GM18511 (cell line): ENCODE measurements at regions not wholly inside any gene's neighbourhood (a gene's known extent, or its start where the extent isn't known, plus 50 kb on each side); places are given as distances from the start of the nearest gene placed in this dataset.

ENCODE experiments used
- ATAC-seq: cut with Tn5 transposase; IDR thresholded peaks from one replicate; pipeline ENCODE4 v1.9.1; 2021; ENCODE audit warnings: mild to moderate bottlenecking, moderate library complexity; ENCODE audit not compliant: unreplicated experiment

DNA sequence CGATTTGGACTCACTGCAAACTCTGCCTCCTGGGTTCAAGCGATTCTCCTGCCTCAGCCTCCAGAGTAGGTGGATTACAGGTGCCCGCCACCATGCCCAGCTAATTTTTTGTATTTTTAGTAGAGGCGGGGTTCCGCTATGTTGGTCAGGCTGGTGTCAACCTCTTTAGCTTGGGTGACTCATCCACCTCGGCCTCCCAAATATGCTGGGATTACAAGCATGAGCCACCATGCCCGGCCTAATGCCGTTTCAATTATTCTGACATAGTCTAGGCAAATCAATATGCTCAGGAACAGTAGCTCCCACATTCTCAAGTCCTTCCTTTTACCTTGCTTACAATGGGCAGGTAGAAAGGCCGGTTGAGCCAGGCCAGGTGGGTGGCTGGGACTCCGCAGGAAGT lies 82.0 kb upstream of the EEA1 start:
- ATAC-seq = no peak

DNA sequence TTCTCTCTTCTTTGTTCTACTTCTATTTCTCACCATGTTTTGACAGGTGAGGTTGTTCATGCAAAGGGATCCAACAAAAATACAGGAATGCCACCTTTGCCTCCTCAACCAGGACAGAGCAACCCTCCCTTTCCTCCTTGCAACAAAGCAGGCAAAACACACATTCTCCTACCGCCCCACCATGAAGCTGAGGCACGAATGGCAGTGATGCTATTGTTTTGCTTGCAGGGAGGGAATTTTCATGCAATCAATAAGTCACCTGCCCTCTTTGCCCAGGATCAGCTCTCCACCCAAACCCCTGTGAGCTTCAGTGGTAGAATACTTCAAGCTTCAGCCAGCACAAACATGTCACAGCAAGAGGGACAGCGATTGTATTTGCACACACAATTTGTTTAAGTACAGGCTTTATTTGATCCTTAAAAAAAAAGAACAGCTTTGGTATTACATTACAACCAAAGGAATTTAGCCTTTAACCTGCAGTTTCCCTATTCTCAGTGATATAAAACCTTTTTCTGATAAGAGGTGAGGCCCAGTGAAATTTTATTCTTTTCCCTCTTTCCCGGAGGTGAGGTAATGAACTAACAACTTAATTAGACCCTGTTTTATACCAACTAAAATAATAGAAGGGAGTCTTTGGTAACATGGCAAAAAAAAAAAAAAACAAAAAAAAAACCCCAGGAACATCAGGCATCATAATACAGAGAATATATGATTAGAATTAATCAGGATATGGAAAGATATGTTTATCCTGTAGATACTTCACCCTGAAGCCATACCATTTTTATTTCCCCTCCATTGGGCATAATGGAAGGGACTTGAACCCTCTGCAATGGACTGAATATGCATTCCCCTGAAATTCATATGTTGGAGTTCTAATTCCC lies 87.0 kb upstream of the EEA1 start:
- ATAC-seq = no peak

DNA sequence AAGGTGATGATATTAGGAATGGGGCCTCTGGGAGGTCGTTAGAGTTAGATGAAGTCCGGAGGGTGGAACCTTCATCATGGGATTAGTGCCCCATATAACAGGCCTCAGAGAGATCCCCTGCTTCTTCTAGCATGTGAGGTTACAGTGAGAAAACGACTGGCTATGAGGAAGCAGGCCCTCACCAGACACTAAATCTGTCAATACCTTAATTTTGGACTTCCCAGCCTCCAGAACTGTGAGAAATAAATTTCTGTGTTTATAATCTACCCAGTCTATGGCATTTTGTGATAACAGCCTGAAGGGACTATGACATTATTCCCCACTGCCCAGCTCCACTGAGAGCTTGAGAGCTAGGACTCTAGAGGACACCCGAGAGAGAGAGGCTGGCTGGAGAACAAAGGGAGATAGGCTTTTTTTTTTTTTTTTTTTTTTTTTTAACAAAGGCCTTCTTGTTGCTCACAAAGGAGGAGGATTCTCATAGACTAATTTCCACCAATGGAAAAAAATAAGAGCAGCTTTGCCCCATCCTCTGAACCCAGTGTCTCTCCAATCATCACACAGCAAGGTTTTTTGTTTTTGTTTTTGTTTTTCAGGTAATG lies 87.8 kb upstream of the EEA1 start:
- ATAC-seq = no peak

DNA sequence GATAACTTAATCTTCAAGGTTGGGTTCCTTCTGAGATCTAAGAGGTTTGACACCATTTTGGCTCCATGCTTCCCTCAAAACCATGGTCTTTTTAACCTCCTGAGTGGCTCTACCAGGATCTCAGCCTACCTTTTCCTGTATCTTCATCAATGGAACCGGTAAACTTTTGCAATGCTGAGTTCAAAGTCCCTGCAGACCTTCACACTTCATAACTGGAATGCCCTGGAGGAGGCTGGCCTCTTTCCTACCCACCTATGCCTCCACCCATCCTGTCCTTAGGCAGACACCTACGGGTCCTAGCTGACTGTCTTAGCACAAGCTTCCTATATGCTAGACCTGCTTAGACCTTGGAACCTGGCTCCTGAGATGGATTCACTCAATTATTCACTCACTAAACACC lies 89.5 kb upstream of the EEA1 start:
- no peak for ATAC-seq

DNA sequence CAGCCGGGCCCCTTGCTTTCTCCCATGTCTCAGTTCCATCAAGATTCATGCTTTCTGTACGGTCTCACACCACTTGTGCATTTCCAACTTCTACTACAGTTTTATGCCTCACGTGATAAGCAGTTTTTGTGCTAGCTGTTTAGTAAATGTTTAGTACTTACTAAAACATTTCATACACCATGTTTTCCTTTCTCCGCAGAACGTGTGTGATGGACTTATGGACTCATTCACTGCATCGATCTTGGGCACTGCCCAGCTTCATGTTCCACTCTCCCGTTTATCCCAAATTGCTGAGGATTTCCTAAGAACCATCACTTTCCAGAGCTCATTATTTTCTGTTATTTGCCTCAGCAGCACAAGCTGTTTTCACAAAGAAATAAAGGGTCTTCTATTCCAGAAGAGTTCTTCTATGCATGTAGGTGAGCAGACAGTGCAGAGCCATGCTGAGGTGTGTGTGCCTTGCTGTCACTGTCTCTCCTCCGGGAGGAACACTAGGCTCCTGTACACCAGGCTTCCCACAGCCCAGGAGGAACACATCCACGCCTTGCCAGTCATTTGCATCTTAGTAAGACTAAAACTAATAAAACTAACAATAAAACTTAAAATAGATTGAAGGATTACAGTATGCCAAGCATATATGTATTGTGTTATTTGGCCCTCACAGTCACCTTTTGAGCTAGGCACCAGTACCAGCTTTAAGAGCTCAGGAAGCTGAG lies 90.3 kb upstream of the EEA1 start:
- ATAC-seq = no peak

DNA sequence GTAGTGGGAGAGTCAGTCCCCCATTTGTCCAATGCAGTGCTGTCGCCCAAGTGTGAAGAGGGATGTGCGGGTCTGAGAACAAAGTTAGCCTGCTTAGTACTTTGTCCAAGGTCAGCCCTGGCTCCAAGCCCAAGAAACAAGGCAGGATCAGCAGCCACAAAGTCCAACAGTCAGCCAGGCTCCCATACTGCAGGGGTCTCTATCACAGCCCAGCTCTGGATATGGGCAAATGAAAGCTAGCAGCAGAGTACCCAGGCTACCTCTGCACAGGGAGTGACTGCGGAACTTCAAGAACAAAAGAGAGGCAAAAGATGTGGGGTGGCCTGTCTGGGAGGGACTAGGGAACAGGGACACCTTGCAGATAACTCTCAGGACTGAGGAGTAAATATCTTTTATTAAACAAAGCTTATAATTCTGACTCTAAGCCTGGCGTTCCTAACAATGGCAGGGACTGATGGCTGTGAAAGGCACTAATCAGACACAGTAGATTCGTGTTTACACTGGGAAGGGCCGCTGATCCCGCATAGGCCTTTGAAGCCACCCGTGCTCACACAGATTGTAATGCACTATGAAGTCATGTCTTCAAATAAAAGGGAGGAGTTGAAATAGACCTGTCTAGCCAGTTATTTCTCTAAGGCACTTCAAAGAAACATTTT lies 91.0 kb upstream of the EEA1 start:
- no peak for ATAC-seq

DNA sequence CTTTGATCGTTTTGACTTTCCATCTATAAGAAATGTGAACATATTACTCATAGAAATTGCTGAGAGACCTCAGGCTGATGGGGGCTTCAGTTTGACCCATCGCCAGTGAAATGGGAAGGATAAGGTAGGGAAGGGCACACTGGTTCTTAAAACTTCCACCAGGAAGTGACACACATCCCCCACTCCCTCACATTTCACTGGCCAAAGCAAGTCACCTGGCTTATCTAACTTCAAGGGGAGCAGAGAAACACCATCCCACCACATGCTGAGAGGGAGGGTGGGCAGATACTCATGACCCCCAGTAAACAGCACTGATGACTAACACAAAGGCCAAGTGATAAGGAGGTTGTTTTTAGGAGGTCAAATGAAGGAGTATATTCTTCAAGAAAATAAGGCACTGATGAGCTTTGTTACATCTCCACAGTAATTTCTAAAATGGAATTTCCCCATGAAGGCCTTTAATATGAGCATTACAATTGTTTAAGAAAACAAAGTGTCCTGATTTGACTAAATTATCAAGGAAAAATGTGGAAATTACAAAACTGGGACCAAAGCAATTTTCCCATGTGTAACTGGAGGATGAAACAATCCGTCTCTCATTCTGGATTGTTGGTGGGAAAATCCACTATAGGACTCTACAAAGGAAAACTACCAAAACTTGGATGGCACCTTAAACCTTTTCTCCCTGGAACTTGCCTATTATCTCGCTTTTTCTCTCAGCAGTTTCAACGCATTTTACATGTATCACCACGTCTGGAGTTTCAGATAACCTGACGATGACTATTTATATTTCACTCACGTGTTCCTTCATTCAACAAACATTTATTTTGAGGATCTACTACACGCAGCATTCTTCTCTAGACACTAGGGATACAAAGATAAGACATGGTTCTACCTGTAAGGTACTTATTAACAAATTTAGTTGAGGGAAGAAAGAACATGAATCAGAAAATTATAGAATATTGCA lies 91.8 kb upstream of the EEA1 start:
- ATAC-seq = no peak

DNA sequence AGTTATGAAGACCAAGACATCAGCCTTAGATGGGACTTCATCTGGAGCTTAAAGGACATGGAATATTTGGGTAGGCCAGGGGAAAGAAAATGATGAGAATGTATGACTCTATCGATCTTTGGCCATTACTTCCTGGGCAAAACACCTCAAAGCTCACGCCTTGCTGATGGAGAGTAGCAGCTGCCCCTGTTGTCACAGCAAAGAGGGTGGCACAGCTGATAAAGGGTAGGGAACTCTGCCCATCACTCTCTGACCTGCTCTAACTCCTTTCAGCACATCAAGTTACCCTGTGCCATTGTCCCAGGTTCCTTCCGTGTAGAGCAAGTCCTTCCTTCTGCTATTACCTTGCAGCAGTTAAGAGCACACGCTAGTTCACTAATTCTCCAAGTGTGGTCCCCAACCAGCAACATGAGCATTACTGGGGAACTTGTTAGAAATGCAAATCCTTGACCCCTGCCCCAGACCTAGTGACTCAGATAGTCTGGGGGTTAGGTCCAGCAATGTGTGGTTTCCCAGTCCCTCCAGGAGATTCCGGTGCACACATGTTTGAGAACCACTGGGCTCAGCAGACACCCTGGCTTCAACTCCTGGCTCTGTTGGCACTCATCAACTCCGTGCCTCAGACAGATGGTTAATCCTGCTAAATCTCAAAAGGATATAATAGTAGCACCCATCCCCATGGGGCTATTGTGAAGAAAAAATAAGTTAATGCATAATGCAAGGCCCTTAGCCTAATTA lies 93.7 kb upstream of the EEA1 start:
- no peak for ATAC-seq

DNA sequence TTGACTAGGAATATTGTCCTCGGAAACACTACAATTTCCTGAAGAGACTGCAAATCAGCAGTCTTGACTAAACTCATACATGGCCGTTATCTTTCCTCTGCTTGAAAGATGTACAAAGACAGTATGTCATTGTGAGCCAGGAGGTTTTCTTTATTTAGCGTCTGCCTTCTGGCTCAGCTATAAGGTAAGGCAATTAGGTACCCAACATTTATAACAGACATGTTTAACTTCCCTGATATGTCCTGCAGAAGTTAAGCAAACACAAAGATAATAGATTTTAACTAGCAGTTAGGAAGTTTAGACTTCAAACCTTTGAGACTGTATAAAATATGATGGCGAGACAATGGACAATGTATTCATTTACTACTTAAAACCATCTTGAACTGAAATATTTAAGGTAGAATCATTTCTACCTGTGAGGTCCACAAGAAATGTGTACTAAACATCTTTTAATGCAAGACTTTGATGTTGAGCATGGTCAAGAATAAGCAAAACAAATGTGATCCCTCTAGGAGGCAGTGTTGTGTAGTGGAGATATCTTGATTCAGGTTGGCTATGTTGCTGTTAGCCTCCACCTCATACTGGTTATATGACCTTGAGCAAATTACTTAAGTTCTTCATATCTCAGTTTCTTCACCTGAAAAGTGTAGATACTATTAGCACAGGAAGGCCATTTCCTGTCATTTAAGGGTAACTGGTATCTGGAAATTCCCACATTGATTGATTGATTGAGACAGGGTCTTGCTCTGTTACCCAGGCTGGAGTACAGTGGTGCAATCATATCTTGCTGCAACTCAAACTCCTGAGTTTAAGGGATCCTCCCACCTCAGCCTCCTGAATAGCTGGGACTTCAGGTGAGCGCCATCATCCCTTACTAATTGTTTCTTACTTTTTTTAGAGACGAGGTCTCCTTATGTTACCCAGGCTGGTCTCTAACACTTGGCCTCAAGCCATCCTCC lies 96.3 kb upstream of the EEA1 start:
- ATAC-seq = peak; percentile 82

DNA sequence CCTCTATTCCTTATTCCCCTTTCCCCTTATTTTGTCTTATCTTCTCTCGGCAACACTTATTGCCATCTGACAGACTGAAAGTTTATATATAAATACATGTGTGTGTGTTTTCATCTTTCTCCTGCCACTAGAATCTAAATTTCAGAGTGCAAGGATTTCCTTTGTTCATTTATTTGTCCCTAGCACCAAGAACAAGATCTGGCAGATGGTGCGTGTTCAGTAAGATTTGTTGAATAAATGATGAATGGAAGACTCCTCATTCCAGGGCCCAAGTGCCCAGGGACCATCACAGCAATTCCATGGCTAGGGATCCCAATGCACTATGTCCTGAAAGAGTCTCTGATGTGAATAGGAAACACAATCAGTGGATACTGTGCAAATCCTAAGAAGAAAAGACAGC lies 97.9 kb upstream of the EEA1 start:
- no peak for ATAC-seq

DNA sequence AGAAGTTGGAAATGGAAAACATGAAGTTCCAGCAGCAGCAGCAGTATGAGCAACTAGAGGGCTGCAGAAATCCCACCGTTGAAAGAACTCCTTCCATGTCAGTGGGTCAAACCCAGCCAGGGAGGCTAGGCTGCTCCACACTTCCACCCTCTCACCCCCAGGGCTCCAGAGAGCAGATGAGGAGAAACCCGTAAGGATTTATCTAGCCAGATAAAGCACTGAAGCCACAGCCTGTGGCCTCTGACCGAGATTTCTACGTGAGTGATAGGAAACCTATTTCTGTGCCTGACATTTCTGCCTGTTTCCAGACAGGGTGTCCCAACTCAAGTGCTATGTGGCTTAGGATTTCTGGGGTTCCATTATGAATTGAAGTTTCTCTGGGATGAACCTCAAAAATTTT lies 100.0 kb upstream of the EEA1 start:
- ATAC-seq = no peak

DNA sequence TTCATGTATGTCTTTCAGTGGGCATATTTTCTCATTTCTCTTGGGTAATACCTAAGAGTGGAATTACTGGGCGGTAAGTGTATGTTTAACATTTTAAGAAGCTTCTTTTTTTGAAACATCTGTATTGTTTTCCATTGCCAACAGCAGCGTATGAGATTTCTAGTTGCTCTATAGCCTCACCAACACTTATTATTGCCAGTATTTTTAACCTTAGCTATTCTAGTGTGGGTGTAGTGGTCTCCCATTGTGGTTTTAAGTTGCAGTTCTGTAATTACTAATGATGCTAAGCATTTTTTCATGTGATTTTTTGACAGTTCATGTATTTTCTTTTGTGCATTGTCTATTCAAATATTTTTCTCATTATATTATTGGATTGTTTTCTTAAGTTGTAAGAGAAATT lies 101.9 kb upstream of the EEA1 start:
- ATAC-seq = no peak

DNA sequence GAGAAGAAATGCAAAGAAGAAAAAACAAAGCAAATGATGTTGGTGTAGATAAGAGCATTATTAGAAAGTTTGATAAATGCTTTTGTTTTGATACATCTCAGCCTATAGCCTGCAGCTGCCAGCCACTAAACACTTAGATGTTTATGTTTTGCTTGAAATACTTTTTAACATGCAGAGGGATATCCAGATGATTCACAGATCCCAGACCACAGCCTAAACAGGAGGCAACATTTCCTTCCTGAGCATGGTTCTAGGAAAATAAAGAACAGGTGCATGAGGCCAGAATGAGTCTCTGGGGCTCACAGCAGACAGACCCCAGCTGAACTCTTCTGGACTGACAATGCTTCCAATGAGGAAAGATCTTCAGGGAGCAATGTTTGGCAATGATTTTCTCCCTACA lies 103.7 kb upstream of the EEA1 start:
- no peak for ATAC-seq

DNA sequence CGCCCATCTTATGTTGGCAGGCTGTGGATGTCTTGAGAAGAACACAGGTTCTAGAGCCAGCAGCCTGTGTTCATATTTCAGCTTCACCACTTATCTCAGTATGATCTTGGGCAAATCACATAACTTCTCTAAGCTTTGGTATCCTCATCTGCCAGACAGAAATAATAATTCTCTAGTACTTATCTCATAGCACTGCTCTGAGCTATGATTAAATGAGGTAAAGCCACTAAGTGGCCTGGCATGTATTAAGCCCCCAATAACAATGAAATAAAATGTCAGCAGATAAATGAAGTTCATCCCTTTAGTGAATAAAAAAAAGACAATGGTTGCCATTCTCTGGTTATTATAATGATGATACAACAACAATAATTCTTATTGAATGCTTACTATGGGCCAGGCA lies 104.9 kb upstream of the EEA1 start:
- no peak for ATAC-seq

DNA sequence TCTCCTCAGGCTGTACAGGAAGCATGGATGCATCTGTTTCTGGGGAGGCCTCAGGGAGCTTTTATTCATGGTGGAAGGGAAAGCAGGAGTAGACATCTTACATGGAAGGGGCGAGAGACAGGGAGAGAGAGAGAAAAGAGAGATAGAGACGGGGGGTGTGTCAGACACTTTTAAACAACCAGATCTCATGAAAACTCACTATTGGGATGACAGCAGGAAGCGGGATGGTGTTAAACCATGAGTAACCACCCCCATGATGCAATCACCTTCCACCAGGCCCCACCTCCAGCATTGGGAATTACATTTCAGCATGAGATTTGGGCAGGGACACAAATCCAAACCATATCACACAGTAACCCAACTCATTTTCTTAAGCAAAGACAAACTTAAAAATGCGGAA lies 110.0 kb upstream of the EEA1 start:
- ATAC-seq = no peak

DNA sequence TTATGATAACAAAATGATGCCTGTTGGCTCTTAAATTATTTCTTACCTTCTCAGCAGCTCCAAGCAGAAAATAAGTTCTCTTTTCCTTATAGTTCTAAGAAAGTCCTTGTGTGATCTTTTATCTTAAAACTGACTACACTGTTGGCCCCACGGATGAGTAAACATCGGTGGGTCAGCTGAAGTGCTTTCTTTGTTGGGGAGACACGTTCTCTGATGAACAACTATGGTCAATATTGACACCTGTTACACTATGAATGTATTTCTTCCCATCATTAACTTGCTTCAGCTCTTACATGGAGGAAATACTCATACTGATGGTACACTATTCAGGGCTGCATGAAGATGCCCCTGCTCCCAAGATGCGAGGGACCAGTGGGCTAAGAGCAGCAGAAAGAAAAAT lies 110.8 kb upstream of the EEA1 start:
- ATAC-seq = no peak

DNA sequence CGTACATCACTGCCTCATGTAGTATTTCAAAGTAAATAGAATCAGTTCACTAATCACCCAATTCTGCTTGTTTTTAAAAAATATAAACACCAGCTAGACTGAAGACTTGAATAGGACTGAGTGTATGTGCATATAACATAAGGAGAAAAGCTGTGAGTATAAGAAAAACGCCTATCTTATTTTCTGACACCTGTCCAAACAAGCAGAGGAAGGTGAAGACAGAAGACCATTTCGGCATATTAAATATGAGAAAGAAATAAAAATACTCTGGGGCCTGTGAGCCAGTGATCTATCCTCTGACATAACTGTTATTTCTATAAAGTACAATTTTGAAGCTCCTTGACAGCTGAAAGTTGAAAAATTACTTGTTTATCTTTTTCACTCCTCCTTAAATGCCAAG lies 111.3 kb upstream of the EEA1 start:
- ATAC-seq = no peak

DNA sequence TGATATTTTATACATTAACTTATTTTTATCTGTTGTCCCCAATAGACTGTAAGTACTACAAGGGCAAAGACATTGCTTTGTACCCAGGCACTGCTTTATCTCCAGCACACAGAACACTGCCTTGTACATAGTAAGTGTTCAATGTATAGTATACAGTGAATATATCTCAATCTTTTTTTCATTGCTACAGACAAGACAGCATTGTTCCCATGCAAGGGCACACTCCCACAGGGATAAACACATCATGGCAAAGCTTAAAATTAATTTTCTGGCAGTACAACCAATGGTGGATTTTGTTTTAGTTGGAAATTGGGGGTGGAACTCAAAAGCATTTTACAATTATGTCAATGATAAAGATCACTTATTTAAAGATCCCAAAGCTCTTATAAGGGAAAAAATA lies 112.3 kb upstream of the EEA1 start:
- ATAC-seq = no peak

DNA sequence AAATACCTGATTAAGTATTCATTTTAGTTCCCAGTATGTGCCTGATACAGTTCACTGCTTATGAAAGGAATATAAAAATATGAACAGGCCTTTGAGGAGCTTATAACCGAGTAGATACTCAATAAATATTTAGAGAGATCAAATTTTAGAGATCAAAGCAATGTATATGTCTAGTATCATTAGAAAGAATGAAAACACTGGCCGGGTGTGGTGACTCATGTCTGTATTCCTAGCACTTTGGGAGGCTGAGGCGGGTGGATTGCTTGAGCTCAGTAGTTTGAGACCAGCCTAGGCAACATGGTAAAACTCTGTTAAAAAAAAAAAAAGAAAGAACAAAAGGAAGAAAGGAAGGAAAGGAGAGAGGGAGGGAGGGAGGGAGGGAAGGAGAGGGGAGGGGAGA lies 113.2 kb upstream of the EEA1 start:
- ATAC-seq = no peak
